PC-3 (cell line): ENCODE measurements at regions not wholly inside any gene's neighbourhood (a gene's known extent, or its start where the extent isn't known, plus 50 kb on each side); places are given as distances from the start of the nearest gene placed in this dataset.
"Not testable (repeated sequence)": the region's sequence is repeated elsewhere in the genome, so short reads cannot be mapped to it uniquely, and the experiment has no call there.

Source experiments
- ATAC-seq: fragments of 200-7000 bp; cut with Tn5 transposase; 2 replicates; pipeline ENCODE4 v1.9.1; 2020; ENCODE audit warnings: mild to moderate bottlenecking, moderate library complexity
- BruUV-seq: library from RNA; stranded (reverse); fragments of 400-500 nt; replicated peaks from 2 replicates; lab custom pipeline; 2021; lab: Mats Ljungman, UMichigan
- CTCF ChIA-PET: fragments of 300-600 bp; sonication (Branson Sonifier 250); formaldehyde crosslinking; loops from one replicate; lab custom pipeline; 2022; ENCODE audit warnings: antibody characterized with exemption; lab: Charles Lee
- POLR2A ChIA-PET: fragments of 300-600 bp; sonication (Branson Sonifier 250); formaldehyde crosslinking; loops from one replicate; lab custom pipeline; 2022; ENCODE audit warnings: antibody characterized with exemption; ENCODE audit not compliant: unreplicated experiment; lab: Charles Lee
- DNase-seq: peaks from one replicate; pipeline ENCODE4 v3.0.0-alpha.2; 2015
- H2AFZ ChIP-seq: fragments of 300-600 bp; sonication (generic); 2 replicates; pipeline ENCODE4 v1.6.0; 2016; ENCODE audit warnings: antibody characterized with exemption, low read length
- H3F3A ChIP-seq: fragments of 300-600 bp; sonication (generic); one replicate; pipeline ENCODE4 v1.6.0; 2017; ENCODE audit warnings: antibody characterized with exemption, low read length, control low read depth, mild to moderate bottlenecking; ENCODE audit not compliant: unreplicated experiment
- H3K27ac ChIP-seq: fragments of 300-600 bp; sonication (generic); 2 replicates; pipeline ENCODE4 v1.5.1; 2016; ENCODE audit warnings: mild to moderate bottlenecking, low read length
- H3K27me3 ChIP-seq: fragments of 300-600 bp; sonication (generic); 2 replicates; pipeline ENCODE4 v1.6.1; 2016; ENCODE audit warnings: low read length, mixed read lengths
- H3K36me3 ChIP-seq: fragments of 300-600 bp; sonication (generic); 2 replicates; pipeline ENCODE4 v1.6.1; 2016; ENCODE audit warnings: low read depth, mixed run types, low read length, mixed read lengths
- H3K4me1 ChIP-seq: fragments of 300-600 bp; sonication (generic); 2 replicates; pipeline ENCODE4 v1.5.1; 2016; ENCODE audit warnings: low read length; ENCODE audit not compliant: insufficient read depth
- H3K4me2 ChIP-seq: fragments of 300-600 bp; sonication (generic); 2 replicates; pipeline ENCODE4 v1.6.0; 2016; ENCODE audit warnings: low read length
- H3K4me3 ChIP-seq: fragments of 300-600 bp; sonication (generic); 2 replicates; pipeline ENCODE4 v1.5.1; 2016; ENCODE audit warnings: mild to moderate bottlenecking, low read length, mixed read lengths
- H3K79me2 ChIP-seq: fragments of 300-600 bp; sonication (generic); 2 replicates; pipeline ENCODE4 v1.6.1; 2017; ENCODE audit warnings: low read length, mixed read lengths
- H3K9ac ChIP-seq: fragments of 300-600 bp; sonication (generic); 2 replicates; pipeline ENCODE4 v1.6.0; 2016; ENCODE audit warnings: mild to moderate bottlenecking, low read length
- H3K9me2 ChIP-seq: fragments of 300-600 bp; sonication (generic); replicated peaks from 2 replicates; pipeline ENCODE4 v1.6.1; 2016; ENCODE audit warnings: mixed run types, low read length, mixed read lengths
- H3K9me3 ChIP-seq: fragments of 300-600 bp; sonication (generic); 2 replicates; pipeline ENCODE4 v1.6.1; 2016; ENCODE audit warnings: low read length, mixed read lengths
- H4K20me1 ChIP-seq: fragments of 300-600 bp; sonication (generic); 2 replicates; pipeline ENCODE4 v1.6.1; 2016; ENCODE audit warnings: low read length, mixed read lengths
- CTCF ChIP-seq: fragments of 300-600 bp; sonication (generic); conservative IDR thresholded peaks from 2 replicates; pipeline ENCODE4 v1.5.1; 2017; ENCODE audit warnings: antibody characterized with exemption, low read depth, mild to moderate bottlenecking, low read length
- EZH2 ChIP-seq: fragments of 300-600 bp; sonication (generic); IDR thresholded peaks from one replicate; pipeline ENCODE4 v1.6.1; 2017; ENCODE audit warnings: antibody characterized with exemption, mild to moderate bottlenecking, low read length; ENCODE audit not compliant: unreplicated experiment
- EZH2phosphoT487 ChIP-seq: fragments of 300-600 bp; sonication (generic); IDR thresholded peaks from 2 replicates; pipeline ENCODE4 v1.6.1; 2018; ENCODE audit warnings: mild to moderate bottlenecking, antibody characterized with exemption, low read length, borderline replicate concordance
- intact Hi-C: fragments of 100-400 bp; cut with micrococcal nuclease; formaldehyde crosslinking; loops from 2 replicates; pipeline ENCODE4 v1.9.0; 2023

- CTCF ChIA-PET = no interaction called here
- no peak overlapping the region for H3K9ac ChIP-seq
- H3K36me3 ChIP-seq = no peaks in the 10 kb centered on the region
- no peaks in the 10 kb centered on the region for H3F3A ChIP-seq
- H3K79me2 ChIP-seq = no peaks in the 10 kb centered on the region
- peaks cover 10% of the 10 kb centered on the region for H3K4me1 ChIP-seq
- DNase-seq (peak; percentile 64), ATAC-seq (peak; percentile 60)
- H4K20me1 ChIP-seq = no peaks in the 10 kb centered on the region
- no TSS peak for BruUV-seq
- H3K4me2 ChIP-seq = no peak overlapping the region
- no peak overlapping the region for H3K4me3 ChIP-seq
- intact Hi-C loops = no loop called here
- H3K27me3 ChIP-seq = no peaks in the 10 kb centered on the region
- no peaks in the 10 kb centered on the region for H3K9me3 ChIP-seq
- TF ChIP-seq EZH2 (no peak), EZH2phosphoT487 (no peak), CTCF (no peak)
- no peaks in the 10 kb centered on the region for H3K9me2 ChIP-seq
- POLR2A ChIA-PET = no interaction called here
- no peak overlapping the region for H2AFZ ChIP-seq
- no peak overlapping the region for H3K27ac ChIP-seq
Observed at GRCh38 chr5:81825237-81825636, 74.3 kb upstream of the SSBP2 start.

GRCh38 chr5:81823736-81824135, 72.8 kb upstream of the SSBP2 start:
- H3K27ac ChIP-seq, H4K20me1 ChIP-seq, H3K79me2 ChIP-seq, POLR2A ChIA-PET, BruUV-seq, H3K4me3 ChIP-seq, H3K9ac ChIP-seq, DNase-seq, H3K27me3 ChIP-seq, H2AFZ ChIP-seq, ATAC-seq, H3K9me2 ChIP-seq, H3K4me2 ChIP-seq, H3K9me3 ChIP-seq, H3K36me3 ChIP-seq, H3F3A ChIP-seq, CTCF ChIA-PET: not testable (repeated sequence)
- intact Hi-C loops = loop anchor here (5.0 kb wide), 1 partner anchor 56 kb away; no protein-coding TSS in a partner anchor
- H3K4me1 ChIP-seq = peaks cover 20% of the 10 kb centered on the region

GRCh38 chr5:81820863-81821262, 70.0 kb upstream of the SSBP2 start:
- H3K27ac ChIP-seq = no peak overlapping the region
- ChIA-PET CTCF (no interaction called here), POLR2A (no interaction called here)
- no peak overlapping the region for H3K4me2 ChIP-seq
- H2AFZ ChIP-seq = no peak overlapping the region
- DNase-seq = no peak
- no peaks in the 10 kb centered on the region for H3K27me3 ChIP-seq
- no TSS peak for BruUV-seq
- TF ChIP-seq EZH2 = no peak
- TF ChIP-seq EZH2phosphoT487 = no peak
- TF ChIP-seq CTCF = no peak
- no peaks in the 10 kb centered on the region for H3K36me3 ChIP-seq
- H3K9ac ChIP-seq = no peak overlapping the region
- no peaks in the 10 kb centered on the region for H3K9me2 ChIP-seq
- intact Hi-C loops = loop anchor here (5.0 kb wide), 1 partner anchor 54 kb away; no protein-coding TSS in a partner anchor
- H3K9me3 ChIP-seq = no peaks in the 10 kb centered on the region
- no peak overlapping the region for H3K4me3 ChIP-seq
- no peaks in the 10 kb centered on the region for H3K79me2 ChIP-seq
- no peaks in the 10 kb centered on the region for H4K20me1 ChIP-seq
- no peaks in the 10 kb centered on the region for H3F3A ChIP-seq
- no peak for ATAC-seq
- H3K4me1 ChIP-seq = peaks cover 20% of the 10 kb centered on the region
